Astrocyte (in vitro differentiated cells and primary cell): ENCODE measurements at regions not wholly inside any gene's neighbourhood (a gene's known extent, or its start where the extent isn't known, plus 50 kb on each side); places are given as distances from the start of the nearest gene placed in this dataset.

ENCODE experiments used
- DNase-seq: peaks from one replicate; pipeline ENCODE4 v3.0.0-alpha.2; 2010; ENCODE audit warnings: low read depth
- FAIRE-seq: peaks from 2 replicates; lab custom pipeline; 2011; peaks lifted over from hg19 to GRCh38; lab: Jason Lieb, UNC
- H2AFZ ChIP-seq: 2 replicates; pipeline ENCODE4 v1.6.0; 2012; ENCODE audit warnings: low read depth, low read length, inconsistent platforms
- H3K27ac ChIP-seq: 2 replicates; pipeline ENCODE4 v1.5.1; 2011; ENCODE audit warnings: low read depth, low read length, inconsistent platforms
- H3K27me3 ChIP-seq: 2 replicates; pipeline ENCODE4 v1.6.0; 2011; ENCODE audit warnings: low read length, inconsistent platforms; ENCODE audit not compliant: insufficient read depth
- H3K36me3 ChIP-seq: 2 replicates; pipeline ENCODE4 v1.5.1; 2011; ENCODE audit warnings: low read length, inconsistent platforms; ENCODE audit not compliant: insufficient read depth
- H3K4me1 ChIP-seq: 2 replicates; pipeline ENCODE4 v1.5.1; 2011; ENCODE audit warnings: low read length, inconsistent platforms; ENCODE audit not compliant: insufficient read depth
- H3K4me2 ChIP-seq: 2 replicates; pipeline ENCODE4 v1.6.0; 2012; ENCODE audit warnings: low read length, inconsistent platforms
- H3K4me3 ChIP-seq: 2 replicates; pipeline ENCODE4 v1.5.1; 2011; ENCODE audit warnings: low read depth, mild to moderate bottlenecking, low read length, inconsistent platforms; ENCODE audit not compliant: insufficient read depth
- H3K79me2 ChIP-seq: 2 replicates; pipeline ENCODE4 v1.6.0; 2012; ENCODE audit warnings: mild to moderate bottlenecking, low read length, inconsistent platforms; ENCODE audit not compliant: insufficient read depth
- H3K9ac ChIP-seq: 2 replicates; pipeline ENCODE4 v1.6.0; 2012; ENCODE audit warnings: mild to moderate bottlenecking, low read length, inconsistent platforms
- H3K9me3 ChIP-seq: 2 replicates; pipeline ENCODE4 v1.5.1; 2012; ENCODE audit warnings: low read depth, mild to moderate bottlenecking, low read length, inconsistent platforms; ENCODE audit not compliant: insufficient read depth
- H4K20me1 ChIP-seq: 2 replicates; pipeline ENCODE4 v1.6.0; 2012; ENCODE audit warnings: low read length, inconsistent platforms; ENCODE audit not compliant: insufficient read depth
- H3K27ac Mint-ChIP-seq: one replicate; pipeline ENCODE4 v1.8.0; 2021; ENCODE audit warnings: mild to moderate bottlenecking, mixed read lengths; ENCODE audit not compliant: unreplicated experiment
- H3K27me3 Mint-ChIP-seq: one replicate; pipeline ENCODE4 v1.8.0; 2021; ENCODE audit warnings: low read depth, mixed read lengths; ENCODE audit not compliant: unreplicated experiment
- H3K36me3 Mint-ChIP-seq: one replicate; pipeline ENCODE4 v1.8.0; 2021; ENCODE audit warnings: low read depth, mixed read lengths; ENCODE audit not compliant: unreplicated experiment
- H3K4me1 Mint-ChIP-seq: one replicate; pipeline ENCODE4 v1.8.0; 2021; ENCODE audit warnings: low read depth, mixed read lengths; ENCODE audit not compliant: unreplicated experiment
- H3K4me3 Mint-ChIP-seq: one replicate; pipeline ENCODE4 v1.8.0; 2021; ENCODE audit warnings: mild to moderate bottlenecking, moderate library complexity, mixed read lengths; ENCODE audit not compliant: unreplicated experiment
- H3K9me3 Mint-ChIP-seq: one replicate; pipeline ENCODE4 v1.8.0; 2021; ENCODE audit warnings: mild to moderate bottlenecking, mixed read lengths; ENCODE audit not compliant: unreplicated experiment
- EZH2 ChIP-seq: IDR thresholded peaks from 2 replicates; pipeline ENCODE4 v1.6.1; 2012; ENCODE audit warnings: mild to moderate bottlenecking, low read length, inconsistent platforms; ENCODE audit not compliant: insufficient read depth
- TF ChIP-seq, protein P1 (sequence below): IDR thresholded peaks from 2 replicates; pipeline ENCODE4 v1.5.1; 2011; ENCODE audit warnings: low read depth, mild to moderate bottlenecking, inconsistent platforms, low read length, moderate library complexity; ENCODE audit not compliant: insufficient read depth

DNA sequence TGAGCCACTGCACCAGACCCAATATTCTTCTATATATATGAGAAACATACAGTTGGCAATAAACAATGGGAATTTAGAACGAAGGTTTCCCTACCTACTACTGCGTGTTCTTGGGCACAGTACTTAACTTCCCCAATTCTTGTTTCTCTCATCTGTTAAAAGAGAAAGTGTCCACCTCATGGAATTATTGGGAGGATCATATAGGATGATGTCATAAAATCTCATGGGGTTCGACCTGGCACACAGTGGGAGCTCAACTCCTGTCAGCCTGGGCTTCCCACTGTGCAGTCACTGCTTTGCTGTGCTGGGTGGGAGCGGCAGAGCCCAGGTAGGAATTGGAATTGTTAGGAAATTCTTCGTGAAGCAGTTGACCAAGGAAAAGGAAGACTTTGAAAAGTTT is 203.3 kb downstream of the SH3BP4 start:
- peaks cover 2% of the 10 kb centered on the region for H3K9me3 ChIP-seq
- H2AFZ ChIP-seq, result no peak overlapping the region
- Mint-ChIP-seq H3K36me3 (no peaks in the 10 kb centered on the region), H3K27ac (no peak overlapping the region), H3K27me3 (peaks cover 21% of the 10 kb centered on the region), H3K4me1 (no peaks in the 10 kb centered on the region), H3K9me3 (peaks cover under 1% of the 10 kb centered on the region), H3K4me3 (no peak overlapping the region)
- no peak overlapping the region for H3K4me3 ChIP-seq
- H4K20me1 ChIP-seq, result no peaks in the 10 kb centered on the region
- no peak for FAIRE-seq
- peaks cover 24% of the 10 kb centered on the region for H3K27me3 ChIP-seq
- H3K27ac ChIP-seq, result no peak overlapping the region
- no peaks in the 10 kb centered on the region for H3K79me2 ChIP-seq
- TF ChIP-seq, protein P1, sequence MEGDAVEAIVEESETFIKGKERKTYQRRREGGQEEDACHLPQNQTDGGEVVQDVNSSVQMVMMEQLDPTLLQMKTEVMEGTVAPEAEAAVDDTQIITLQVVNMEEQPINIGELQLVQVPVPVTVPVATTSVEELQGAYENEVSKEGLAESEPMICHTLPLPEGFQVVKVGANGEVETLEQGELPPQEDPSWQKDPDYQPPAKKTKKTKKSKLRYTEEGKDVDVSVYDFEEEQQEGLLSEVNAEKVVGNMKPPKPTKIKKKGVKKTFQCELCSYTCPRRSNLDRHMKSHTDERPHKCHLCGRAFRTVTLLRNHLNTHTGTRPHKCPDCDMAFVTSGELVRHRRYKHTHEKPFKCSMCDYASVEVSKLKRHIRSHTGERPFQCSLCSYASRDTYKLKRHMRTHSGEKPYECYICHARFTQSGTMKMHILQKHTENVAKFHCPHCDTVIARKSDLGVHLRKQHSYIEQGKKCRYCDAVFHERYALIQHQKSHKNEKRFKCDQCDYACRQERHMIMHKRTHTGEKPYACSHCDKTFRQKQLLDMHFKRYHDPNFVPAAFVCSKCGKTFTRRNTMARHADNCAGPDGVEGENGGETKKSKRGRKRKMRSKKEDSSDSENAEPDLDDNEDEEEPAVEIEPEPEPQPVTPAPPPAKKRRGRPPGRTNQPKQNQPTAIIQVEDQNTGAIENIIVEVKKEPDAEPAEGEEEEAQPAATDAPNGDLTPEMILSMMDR, result no peak
- no peak for TF ChIP-seq EZH2
- H3K9ac ChIP-seq, result no peak overlapping the region
- no peaks in the 10 kb centered on the region for H3K4me1 ChIP-seq
- H3K36me3 ChIP-seq, result no peaks in the 10 kb centered on the region
- DNase-seq, result no peak
- no peak overlapping the region for H3K4me2 ChIP-seq

DNA sequence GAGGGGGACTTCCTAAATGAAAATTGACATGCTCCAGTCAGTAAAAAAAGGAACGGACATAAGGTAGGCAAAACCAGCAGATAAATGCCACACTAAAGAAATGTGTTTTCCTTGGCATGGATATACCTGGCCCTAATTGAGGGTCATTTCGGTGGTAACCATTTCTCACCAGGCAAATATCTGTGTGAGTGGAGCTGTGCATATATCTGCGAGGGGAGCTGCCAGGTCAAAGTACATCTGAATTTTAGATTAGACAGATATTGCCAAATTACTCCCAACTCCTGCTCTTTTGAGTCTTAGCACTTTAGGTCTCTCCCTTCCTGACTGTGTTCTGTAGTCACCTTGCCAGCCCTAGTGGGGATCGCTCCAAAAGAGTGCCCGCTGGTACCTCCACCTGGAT is 204.2 kb downstream of the SH3BP4 start:
- Histone ChIP-seq H3K4me3 (no peak overlapping the region), H4K20me1 (no peaks in the 10 kb centered on the region), H3K27me3 (peaks cover 18% of the 10 kb centered on the region), H2AFZ (no peak overlapping the region), H3K79me2 (no peaks in the 10 kb centered on the region), H3K4me2 (no peak overlapping the region), H3K4me1 (no peaks in the 10 kb centered on the region), H3K9ac (no peak overlapping the region), H3K9me3 (peaks cover 2% of the 10 kb centered on the region), H3K36me3 (no peaks in the 10 kb centered on the region), H3K27ac (no peak overlapping the region)
- Mint-ChIP-seq H3K27ac (no peak overlapping the region), H3K4me1 (no peaks in the 10 kb centered on the region), H3K36me3 (no peaks in the 10 kb centered on the region), H3K27me3 (peaks cover 21% of the 10 kb centered on the region), H3K9me3 (peaks cover 5% of the 10 kb centered on the region), H3K4me3 (no peak overlapping the region)
- DNase-seq (no peak), FAIRE-seq (no peak)
- TF ChIP-seq EZH2, result no peak
- TF ChIP-seq, protein P1, result no peak

DNA sequence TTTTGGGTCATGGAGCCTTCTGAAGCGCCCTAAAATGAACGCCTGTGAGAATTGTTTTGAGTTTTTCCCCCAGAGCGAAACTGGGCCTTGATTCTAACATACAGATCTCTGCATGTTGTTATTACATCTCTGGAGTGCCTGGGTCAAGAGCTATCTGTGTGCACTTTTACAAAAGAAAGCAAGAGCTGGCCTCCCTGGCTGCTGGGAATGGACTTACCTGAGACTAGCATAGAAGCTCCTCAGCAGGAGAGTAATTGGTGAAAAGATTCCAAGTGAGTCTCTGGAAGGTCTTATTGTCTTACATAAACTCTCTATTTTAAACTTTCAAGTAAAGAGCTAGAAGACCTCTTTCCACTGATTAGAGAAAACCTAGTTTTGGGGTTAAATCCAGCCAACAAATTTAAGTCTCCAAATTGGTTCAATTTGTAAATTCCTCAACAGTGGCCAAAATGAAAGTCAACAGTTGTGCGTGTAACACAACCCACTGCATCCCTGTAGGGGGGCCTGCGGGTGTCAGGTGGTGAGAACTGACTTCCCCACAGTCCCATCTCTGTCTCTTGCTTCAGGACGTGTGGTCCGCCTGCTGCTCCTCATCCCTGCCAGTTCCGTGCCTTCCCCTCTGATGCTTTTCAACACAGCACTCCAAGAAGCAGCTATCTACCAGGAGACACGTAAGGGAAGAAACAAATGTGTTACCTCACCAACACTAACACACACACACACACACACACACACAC is 206.1 kb downstream of the SH3BP4 start:
- H3K4me1 ChIP-seq, result no peaks in the 10 kb centered on the region
- H4K20me1 ChIP-seq, result no peaks in the 10 kb centered on the region
- Mint-ChIP-seq H3K9me3 (peaks cover 9% of the 10 kb centered on the region), H3K27me3 (peaks cover 19% of the 10 kb centered on the region), H3K4me1 (no peaks in the 10 kb centered on the region), H3K4me3 (no peak overlapping the region), H3K27ac (no peak overlapping the region), H3K36me3 (no peaks in the 10 kb centered on the region)
- FAIRE-seq (no peak), DNase-seq (no peak)
- peaks cover 6% of the 10 kb centered on the region for H3K9me3 ChIP-seq
- H3K79me2 ChIP-seq, result no peaks in the 10 kb centered on the region
- H3K9ac ChIP-seq, result no peak overlapping the region
- H2AFZ ChIP-seq, result no peak overlapping the region
- no peak for TF ChIP-seq EZH2
- TF ChIP-seq, protein P1, result no peak
- no peak overlapping the region for H3K27ac ChIP-seq
- no peaks in the 10 kb centered on the region for H3K36me3 ChIP-seq
- H3K4me3 ChIP-seq, result no peak overlapping the region
- peaks cover 11% of the 10 kb centered on the region for H3K27me3 ChIP-seq
- no peak overlapping the region for H3K4me2 ChIP-seq
